ENCODE measurements at regions not wholly inside any gene's neighbourhood (a gene's known extent, or its start where the extent isn't known, plus 50 kb on each side); places are given as distances from the start of the nearest gene placed in this dataset.

- no peak for TF ChIP-seq CTCF (IDR thresholded peaks at IDR 0.05)
- no peak for TF ChIP-seq POLR2A (IDR thresholded peaks at IDR 0.05)
These were observed 147.4 kb upstream of the SNX19 start for GRCh38 chr11:131063638-131064037.
